A549 (cell line): ENCODE measurements at regions not wholly inside any gene's neighbourhood (a gene's known extent, or its start where the extent isn't known, plus 50 kb on each side); places are given as distances from the start of the nearest gene placed in this dataset.

Experiments used
- CEBPB ChIP-seq, 2 experiments: fragments of >200 bp in 1 of 2; sonication (Bioruptor Twin) in 1 of 2; formaldehyde crosslinking in 1 of 2; IDR thresholded peaks; 2 replicates each; pipeline ENCODE4 v1.6.1; 2012 to 2016
- EP300 ChIP-seq, 2 experiments: fragments of >200 bp; sonication (Bioruptor Twin); formaldehyde crosslinking; IDR thresholded peaks; 2 replicates in 1 of 2; 3 replicates in 1 of 2; pipeline ENCODE4 v1.6.1; 2016 to 2017
- FOXS1 ChIP-seq: fragments of 250-450 bp; sonication (Bioruptor Pico); IDR thresholded peaks from 2 replicates; pipeline ENCODE4 v1.5.0; 2020; ENCODE audit warnings: mild to moderate bottlenecking, moderate library complexity
- JUNB ChIP-seq: fragments of >200 bp; sonication (Bioruptor Twin); formaldehyde crosslinking; IDR thresholded peaks from 2 replicates; pipeline ENCODE4 v1.6.1; 2016
- KDM5A ChIP-seq: fragments of 200-600 bp; sonication (generic); IDR thresholded peaks from 2 replicates; pipeline ENCODE4 v1.6.1; 2016; ENCODE audit warnings: antibody characterized with exemption, mild to moderate bottlenecking
- MYC ChIP-seq: IDR thresholded peaks from 2 replicates; pipeline ENCODE4 v1.6.1; 2012; ENCODE audit warnings: mild to moderate bottlenecking, inconsistent platforms, low read length, improper control_type of control experiment, borderline replicate concordance
- POLR2A ChIP-seq: IDR thresholded peaks from 2 replicates; pipeline ENCODE4 v1.6.1; 2012; ENCODE audit warnings: mild to moderate bottlenecking, low read length
- RFX5 ChIP-seq: fragments of 450-650 bp; IDR thresholded peaks from 2 replicates; pipeline ENCODE4 v1.7.1; 2014; ENCODE audit warnings: antibody characterized with exemption, mild to moderate bottlenecking, moderate library complexity
- SMC3 ChIP-seq: fragments of >200 bp; sonication (Bioruptor Twin); formaldehyde crosslinking; IDR thresholded peaks from 3 replicates; pipeline ENCODE4 v1.6.1; 2018; ENCODE audit warnings: inconsistent platforms
- TF ChIP-seq, protein P1 (sequence below): fragments of 150-350 bp; IDR thresholded peaks from 2 replicates; pipeline ENCODE4 v1.6.1; 2014; ENCODE audit warnings: low read depth, mild to moderate bottlenecking, low read length
- TF ChIP-seq, protein P2 (sequence below): fragments of >200 bp; sonication (Bioruptor Twin); formaldehyde crosslinking; IDR thresholded peaks from 3 replicates; pipeline ENCODE4 v1.5.1; 2016
- TF ChIP-seq, protein P3 (sequence below): IDR thresholded peaks from 2 replicates; pipeline ENCODE4 v1.6.1; 2012
- TF ChIP-seq, protein P4 (sequence below): fragments of 250-450 bp; sonication (Bioruptor Pico); IDR thresholded peaks from 2 replicates; pipeline ENCODE4 v1.5.0; 2021; ENCODE audit warnings: mild to moderate bottlenecking, moderate library complexity, borderline replicate concordance
- TF ChIP-seq, protein P5 (sequence below): fragments of 450-650 bp; IDR thresholded peaks from 2 replicates; pipeline ENCODE4 v1.6.1; 2014; ENCODE audit warnings: antibody characterized with exemption

DNA sequence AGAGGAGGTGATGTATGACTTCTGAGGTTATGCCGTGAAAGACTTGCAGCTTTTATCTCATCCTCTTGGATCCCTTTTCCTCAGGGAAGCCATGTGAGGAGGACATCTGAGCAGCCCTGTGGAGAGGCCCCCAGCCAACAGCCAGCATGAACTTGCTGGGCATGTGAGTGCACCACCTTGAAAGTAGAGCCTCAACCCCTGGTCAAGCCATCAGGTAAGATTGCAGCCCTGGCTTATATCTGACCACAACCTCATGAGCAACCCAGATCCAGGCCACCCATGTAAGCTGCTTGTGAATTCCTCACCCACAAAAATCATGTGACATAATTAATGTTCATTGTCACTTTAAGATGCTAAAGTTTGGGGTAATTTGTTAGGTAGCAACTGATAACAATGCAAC lies 121.0 kb downstream of the MIAT start:
- TF ChIP-seq KDM5A (no peak), CEBPB (IDR thresholded peaks at IDR 0.05) (no peak), RFX5 (no peak), FOXS1 (CRISPR knock-in tag) (no peak), POLR2A (no peak), MYC (no peak), JUNB (no peak), EP300 (IDR thresholded peaks at IDR 0.05) (no peak), SMC3 (no peak)
- TF ChIP-seq, protein P1, sequence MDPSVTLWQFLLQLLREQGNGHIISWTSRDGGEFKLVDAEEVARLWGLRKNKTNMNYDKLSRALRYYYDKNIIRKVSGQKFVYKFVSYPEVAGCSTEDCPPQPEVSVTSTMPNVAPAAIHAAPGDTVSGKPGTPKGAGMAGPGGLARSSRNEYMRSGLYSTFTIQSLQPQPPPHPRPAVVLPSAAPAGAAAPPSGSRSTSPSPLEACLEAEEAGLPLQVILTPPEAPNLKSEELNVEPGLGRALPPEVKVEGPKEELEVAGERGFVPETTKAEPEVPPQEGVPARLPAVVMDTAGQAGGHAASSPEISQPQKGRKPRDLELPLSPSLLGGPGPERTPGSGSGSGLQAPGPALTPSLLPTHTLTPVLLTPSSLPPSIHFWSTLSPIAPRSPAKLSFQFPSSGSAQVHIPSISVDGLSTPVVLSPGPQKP: no peak
- TF ChIP-seq, protein P2, sequence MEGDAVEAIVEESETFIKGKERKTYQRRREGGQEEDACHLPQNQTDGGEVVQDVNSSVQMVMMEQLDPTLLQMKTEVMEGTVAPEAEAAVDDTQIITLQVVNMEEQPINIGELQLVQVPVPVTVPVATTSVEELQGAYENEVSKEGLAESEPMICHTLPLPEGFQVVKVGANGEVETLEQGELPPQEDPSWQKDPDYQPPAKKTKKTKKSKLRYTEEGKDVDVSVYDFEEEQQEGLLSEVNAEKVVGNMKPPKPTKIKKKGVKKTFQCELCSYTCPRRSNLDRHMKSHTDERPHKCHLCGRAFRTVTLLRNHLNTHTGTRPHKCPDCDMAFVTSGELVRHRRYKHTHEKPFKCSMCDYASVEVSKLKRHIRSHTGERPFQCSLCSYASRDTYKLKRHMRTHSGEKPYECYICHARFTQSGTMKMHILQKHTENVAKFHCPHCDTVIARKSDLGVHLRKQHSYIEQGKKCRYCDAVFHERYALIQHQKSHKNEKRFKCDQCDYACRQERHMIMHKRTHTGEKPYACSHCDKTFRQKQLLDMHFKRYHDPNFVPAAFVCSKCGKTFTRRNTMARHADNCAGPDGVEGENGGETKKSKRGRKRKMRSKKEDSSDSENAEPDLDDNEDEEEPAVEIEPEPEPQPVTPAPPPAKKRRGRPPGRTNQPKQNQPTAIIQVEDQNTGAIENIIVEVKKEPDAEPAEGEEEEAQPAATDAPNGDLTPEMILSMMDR: no peak
- TF ChIP-seq, protein P3, sequence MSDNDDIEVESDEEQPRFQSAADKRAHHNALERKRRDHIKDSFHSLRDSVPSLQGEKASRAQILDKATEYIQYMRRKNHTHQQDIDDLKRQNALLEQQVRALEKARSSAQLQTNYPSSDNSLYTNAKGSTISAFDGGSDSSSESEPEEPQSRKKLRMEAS: no peak
- TF ChIP-seq, protein P4, sequence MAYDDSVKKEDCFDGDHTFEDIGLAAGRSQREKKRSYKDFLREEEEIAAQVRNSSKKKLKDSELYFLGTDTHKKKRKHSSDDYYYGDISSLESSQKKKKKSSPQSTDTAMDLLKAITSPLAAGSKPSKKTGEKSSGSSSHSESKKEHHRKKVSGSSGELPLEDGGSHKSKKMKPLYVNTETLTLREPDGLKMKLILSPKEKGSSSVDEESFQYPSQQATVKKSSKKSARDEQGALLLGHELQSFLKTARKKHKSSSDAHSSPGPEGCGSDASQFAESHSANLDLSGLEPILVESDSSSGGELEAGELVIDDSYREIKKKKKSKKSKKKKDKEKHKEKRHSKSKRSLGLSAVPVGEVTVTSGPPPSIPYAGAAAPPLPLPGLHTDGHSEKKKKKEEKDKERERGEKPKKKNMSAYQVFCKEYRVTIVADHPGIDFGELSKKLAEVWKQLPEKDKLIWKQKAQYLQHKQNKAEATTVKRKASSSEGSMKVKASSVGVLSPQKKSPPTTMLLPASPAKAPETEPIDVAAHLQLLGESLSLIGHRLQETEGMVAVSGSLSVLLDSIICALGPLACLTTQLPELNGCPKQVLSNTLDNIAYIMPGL (CRISPR knock-in tag): no peak
- TF ChIP-seq, protein P5, sequence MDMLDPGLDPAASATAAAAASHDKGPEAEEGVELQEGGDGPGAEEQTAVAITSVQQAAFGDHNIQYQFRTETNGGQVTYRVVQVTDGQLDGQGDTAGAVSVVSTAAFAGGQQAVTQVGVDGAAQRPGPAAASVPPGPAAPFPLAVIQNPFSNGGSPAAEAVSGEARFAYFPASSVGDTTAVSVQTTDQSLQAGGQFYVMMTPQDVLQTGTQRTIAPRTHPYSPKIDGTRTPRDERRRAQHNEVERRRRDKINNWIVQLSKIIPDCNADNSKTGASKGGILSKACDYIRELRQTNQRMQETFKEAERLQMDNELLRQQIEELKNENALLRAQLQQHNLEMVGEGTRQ: no peak
